HG02870 (cell line): ENCODE measurements at regions not wholly inside any gene's neighbourhood (a gene's known extent, or its start where the extent isn't known, plus 50 kb on each side); places are given as distances from the start of the nearest gene placed in this dataset.
"Not testable (repeated sequence)": the region's sequence is repeated elsewhere in the genome, so short reads cannot be mapped to it uniquely, and the experiment has no call there.

ENCODE experiments used
- ATAC-seq: cut with Tn5 transposase; IDR thresholded peaks from one replicate; pipeline ENCODE4 v1.9.1; 2021; ENCODE audit warnings: mild to moderate bottlenecking, moderate library complexity; ENCODE audit not compliant: unreplicated experiment

DNA sequence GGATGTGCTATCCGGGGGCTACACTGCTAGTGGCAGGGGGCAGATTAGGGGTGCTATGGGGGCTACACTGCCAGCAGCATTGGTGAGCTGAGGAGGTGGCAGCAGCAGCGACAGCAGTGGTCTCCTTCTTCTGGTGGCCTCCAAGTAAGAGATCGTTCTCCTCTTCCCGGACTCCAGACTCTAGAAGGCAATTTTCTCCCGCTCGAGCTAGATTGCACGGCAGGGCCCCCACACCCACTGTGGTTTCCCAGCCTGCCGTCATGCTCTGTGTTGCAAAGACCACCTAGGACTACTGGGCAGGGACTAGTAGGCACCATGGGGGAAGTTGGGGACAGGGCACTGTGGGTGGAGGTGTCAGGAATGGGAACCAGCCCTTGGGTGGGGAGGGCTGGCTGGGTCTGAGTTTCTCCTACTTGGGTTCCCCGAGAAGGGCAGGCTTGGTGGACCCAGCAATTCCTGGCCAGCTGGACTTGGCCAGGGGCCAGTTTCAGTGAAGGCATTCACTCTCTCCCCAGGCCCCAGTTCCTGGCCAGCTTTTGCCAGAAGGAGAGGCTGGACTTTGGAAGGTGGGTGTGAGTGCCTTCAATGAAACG lies 203.4 kb upstream of the WSB1 start:
- ATAC-seq, result not testable (repeated sequence)

DNA sequence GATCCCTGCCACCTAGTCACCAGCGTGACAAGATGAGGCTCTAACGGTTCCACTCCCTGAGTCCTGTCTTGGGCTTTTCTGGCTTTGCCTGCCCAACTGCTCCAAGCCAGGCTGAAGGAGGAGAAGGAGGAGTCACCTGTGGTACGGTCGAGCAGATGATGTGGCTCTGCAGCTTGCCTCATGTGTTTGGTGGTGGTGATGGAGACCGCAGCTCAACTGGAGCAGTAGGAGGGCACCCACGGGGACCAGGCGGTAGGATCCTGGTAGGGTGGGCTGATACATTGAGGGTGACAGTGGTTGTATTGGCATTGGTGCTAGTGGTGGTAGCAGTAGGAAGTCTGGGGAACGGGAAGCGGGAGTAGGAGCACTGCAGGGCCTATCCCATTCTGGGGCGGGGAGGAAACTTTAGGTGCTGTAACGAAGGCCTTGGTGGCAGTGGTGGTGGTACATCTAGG lies 202.8 kb upstream of the WSB1 start:
- no peak for ATAC-seq

DNA sequence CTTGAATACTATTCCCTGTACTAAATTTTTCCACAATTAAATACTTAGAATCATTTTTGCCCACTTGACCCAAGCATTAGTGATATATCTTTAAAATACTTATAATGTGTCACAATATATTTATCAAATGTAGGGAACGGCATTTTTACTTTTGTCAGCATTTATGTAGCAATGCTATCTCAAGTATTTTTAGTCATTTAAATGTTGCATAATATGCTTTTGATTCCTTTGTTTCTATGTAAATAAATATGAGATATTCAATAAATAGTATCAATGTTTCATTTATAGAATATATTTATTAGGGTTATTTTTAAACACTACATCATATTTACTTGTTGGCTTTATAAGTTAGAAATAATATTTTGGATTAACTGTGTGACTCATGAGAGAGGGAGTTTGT lies 199.7 kb upstream of the WSB1 start:
- ATAC-seq, result not testable (repeated sequence)

DNA sequence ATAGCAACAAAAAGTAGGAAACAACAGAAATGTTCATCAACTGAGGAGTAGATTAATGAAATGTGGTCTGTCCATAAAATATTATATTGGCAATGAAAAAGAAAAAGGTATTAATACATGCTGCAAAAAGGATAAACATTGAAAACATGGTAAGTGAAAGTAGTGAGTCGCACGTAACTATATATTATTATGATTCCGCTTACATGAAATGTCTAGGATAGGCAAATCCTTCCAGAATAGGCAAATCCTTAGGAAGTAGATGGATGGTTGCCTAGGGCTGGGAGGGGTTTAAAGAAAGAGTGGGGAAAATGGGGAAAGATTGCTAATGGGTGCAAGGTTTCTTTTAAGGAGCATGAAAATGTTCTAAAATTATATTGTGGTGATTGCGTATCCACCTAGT lies 198.1 kb upstream of the WSB1 start:
- ATAC-seq, result not testable (repeated sequence)

DNA sequence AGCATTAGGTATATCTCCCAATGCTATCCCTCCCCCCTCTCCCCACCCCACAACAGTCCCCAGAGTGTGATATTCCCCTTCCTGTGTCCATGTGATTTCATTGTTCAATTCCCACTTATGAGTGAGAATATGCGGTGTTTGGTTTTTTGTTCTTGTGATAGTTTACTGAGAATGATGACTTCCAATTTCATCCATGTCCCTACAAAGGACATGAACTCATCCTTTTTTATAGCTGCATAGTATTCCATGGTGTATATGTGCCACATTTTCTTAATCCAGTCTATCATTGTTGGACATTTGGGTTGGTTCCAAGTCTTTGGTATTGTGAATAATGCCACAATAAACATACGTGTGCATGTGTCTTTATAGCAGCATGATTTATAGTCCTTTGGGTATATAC lies 194.6 kb upstream of the WSB1 start:
- not testable (repeated sequence) for ATAC-seq

DNA sequence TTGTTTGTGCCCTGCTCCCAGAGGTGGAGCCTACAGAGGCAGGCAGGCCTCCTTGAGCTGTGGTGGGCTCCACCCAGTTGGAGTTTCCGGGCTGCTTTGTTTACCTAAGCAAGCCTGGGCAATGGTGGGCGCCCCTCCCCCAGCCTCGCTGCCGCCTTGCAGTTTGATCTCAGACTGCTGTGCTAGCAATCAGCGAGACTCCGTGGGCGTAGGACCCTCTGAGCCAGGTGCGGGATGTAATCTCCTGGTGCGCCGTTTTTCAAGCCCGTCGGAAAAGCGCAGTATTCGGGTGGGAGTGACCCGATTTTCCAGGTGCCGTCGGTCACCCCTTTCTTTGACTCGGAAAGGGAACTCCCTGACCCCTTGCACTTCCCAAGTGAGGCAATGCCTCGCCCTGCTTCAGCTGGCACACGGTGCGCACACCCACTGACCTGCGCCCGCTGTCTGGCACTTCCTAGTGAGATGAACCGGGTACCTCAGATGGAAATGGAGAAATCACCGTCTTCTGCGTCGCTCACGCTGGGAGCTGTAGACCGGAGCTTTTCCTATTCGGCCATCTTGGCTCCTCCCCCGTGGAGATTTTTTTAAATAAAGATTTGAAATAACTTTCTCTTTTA lies 189.2 kb upstream of the WSB1 start:
- ATAC-seq, result not testable (repeated sequence)

DNA sequence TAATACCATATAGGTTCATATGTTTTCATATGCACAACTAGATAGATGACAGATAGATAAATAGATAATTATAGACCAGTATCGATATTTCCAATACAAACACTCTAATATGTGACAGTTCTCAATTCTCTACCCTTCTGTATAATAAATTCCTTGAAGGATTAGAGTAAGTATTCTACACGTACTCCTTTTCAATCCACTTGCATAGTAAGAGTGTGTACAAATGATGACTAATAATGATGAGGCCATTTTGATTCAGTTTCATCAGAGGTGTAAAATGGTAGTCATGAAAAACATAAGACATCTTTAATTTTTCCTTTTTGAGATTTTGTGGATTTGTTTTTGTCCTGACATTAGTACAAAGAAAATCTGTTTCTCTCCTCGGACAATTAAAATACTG lies 188.3 kb upstream of the WSB1 start:
- ATAC-seq, result no peak

DNA sequence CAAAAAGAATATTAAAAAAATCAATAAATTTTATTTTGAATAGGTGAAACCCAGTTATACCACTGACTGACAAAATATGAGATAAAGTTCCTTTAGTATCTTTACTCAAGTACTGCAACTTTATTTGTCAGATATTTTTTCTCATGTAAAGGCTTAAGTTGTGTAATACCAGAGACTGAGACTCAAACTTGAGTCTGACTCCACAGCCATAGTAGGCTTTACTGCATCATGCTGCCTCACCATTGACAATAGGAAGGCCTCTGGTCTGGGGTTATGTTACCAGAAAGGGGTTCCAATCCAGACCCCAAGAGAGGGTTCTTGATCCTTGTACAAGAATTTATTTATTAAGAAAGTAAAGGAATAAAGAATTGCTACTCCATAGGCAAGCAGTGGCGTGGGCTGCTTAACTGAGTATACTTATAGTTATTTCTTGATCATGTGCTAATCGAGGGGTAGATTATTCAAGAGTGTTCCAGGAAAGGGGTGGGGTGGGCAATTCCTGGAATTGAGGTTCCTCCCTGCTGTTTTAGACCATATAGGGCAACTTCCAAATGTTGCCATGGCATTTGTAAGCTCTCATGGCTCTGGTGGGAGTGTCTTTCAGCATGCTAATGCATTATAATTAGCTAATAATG lies 187.4 kb upstream of the WSB1 start:
- no peak for ATAC-seq

DNA sequence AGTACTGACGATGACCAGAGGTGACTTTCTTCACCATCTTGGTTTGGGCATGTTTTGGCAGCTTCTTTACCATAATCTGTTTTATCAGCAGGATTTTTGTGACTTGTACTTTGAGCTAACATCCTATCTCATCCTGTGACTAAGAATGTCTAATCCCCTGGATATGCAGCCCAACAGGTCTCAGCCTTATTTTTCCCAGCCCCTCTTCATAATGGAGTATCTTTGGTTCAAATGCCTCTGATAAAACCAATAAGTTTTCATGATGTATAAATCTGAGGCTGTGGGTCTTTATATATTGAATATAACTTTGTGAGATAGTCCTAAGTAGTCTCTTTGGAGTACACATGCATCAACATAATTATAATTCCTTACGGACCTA lies 186.9 kb upstream of the WSB1 start:
- no peak for ATAC-seq

DNA sequence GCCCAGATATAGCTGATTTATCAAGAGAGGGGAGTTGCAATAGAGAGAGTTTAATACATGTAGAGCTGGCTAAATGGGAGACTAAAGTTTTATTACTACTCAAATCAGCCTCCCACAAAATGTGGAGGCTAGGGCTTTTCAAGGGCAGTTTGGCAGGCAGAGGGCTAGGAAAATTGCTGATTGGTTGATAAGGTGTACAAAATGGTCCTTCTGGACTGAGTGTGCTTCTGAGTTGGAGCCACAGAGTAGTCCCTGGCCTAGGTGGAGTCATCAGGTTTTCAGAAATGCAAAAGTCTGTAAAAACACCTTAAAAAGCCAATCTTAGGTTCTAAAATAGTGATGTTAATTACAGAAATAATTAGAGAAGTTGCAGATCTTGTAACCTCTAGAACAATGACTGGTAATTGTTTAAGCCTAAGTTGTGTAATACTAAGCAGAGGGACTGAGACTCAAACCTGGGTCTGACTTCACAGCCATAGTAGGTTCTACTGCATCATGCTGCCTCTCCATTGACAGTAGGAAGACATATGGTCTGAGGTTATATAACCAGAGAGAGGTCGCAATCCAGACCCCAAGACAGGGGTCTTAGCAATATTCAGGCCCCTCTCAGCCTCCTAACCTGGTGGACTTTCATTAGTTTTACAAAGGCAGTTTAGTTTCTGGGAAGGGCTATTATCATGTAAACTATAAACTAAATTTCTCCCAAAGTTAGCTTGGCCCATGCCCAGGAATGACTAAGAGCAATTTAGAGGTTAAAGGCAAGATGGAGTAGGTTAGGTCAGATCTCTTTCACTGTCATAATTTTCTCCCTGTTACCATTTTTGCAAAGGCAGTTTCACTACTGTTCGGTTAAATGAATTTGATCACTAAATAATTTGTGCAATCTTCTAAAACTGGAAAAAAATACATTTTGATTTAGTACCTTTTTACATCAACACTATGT lies 186.3 kb upstream of the WSB1 start:
- ATAC-seq, result not testable (repeated sequence)

DNA sequence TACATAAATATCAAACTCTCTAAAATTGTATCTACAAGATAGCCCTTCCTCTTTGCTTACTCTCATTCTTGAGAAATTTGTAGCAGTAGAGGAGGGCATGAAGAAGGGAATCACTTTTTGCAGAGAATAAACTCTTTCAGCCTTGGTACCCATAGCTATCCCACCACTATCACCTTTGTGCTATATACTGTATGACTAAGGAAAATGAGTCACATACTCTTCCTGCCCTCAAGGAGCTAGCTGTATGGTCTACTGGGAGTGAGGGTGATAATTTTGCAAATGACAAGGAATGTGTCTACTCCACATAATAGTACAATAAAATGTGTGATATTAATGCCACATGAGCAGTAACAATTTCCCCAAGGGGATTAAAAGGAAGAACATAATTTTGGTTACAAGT lies 184.6 kb upstream of the WSB1 start:
- no peak for ATAC-seq

DNA sequence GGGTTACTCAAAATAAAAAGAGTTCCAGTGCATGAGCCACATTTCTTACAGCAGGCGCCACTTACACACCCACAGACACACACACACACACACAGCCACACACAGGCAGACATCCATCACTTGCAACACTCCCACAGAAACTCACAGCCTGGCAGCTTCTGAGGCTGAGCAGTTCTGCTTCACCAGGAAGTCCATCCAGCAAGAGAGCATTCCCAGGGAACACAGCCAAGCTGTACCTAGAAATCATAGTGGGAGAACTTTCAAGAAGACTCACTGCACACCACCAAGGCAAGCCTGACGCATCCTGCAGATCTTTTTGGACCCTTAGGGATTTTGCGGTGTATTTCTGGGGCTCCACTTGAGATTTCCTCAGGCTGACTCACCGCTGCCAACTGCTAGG lies 140.9 kb upstream of the WSB1 start:
- no peak for ATAC-seq

DNA sequence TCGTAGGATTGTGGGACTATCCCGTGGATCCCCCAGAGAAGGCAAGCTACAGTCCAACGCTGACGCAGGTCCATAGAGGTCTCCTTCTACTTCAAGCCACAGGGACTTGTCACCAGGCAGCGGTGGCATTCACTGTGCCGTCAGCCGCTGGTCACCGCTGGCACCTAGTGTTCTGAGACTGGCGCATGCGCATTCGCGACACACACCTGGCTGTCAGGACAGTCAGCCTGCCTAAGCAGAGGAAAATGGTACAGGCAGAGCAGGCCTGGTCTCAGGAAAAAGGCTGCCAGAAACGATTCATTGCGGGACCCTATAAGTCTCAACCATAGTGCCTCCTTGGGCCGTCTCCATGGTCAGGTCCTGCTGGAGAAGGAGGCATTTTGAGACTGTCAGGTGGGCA lies 138.0 kb upstream of the WSB1 start:
- ATAC-seq, result no peak

DNA sequence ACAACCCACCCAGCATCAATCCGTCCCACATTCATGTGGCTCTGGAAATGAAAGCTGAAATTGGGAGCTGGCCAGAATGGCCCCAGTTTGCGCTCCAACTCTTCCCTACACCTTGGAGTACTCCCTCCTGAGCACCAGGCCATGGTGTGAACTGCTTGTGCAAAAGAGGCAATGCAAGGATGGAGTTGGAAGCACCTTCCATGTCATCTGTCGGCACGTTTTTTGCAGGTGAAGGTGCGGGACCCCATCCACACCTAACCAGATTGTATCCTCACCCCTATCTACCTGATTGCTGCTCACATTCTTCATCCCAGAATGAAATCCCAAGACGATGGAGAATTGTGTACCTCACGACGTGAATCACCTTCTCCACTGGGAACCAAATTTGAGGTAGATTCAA lies 136.6 kb upstream of the WSB1 start:
- ATAC-seq, result no peak

DNA sequence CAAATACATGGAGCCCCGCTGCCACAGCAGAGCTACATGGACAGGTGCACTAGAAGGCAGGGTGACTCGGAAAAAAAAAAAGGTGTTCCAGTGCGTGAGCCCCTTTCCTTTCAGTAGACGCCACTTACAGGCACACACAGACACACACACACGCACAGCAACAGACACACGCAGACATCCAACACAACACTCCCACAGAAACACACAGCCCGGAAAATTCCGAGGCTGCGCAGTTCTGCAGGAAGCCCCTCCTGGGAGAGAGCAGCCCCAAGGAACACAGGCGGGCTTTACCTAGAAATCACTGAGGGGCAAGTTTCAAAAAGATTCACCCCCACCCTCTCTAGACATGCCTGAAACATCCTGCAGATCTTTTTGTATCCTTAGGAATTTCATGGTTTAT lies 136.0 kb upstream of the WSB1 start:
- no peak for ATAC-seq

DNA sequence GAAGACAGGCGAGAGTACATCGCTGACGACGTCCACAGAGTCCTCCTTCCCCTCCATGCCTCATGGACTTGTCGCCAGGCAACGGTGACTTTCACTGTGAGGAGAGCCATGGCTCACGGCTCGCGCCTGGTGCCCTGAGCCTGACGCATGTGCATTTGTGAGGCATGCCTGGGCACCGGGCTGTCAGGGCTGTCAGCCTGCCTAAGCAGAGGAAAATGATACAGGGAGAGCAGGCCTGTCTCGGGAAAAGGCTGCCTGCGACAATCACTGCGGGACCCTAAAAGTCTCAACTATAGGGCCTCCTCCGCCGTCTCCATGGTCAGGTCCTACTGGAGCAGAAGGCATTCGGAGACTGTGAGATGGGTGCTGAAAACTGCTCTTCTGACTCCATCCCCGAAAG lies 135.5 kb upstream of the WSB1 start:
- no peak for ATAC-seq

DNA sequence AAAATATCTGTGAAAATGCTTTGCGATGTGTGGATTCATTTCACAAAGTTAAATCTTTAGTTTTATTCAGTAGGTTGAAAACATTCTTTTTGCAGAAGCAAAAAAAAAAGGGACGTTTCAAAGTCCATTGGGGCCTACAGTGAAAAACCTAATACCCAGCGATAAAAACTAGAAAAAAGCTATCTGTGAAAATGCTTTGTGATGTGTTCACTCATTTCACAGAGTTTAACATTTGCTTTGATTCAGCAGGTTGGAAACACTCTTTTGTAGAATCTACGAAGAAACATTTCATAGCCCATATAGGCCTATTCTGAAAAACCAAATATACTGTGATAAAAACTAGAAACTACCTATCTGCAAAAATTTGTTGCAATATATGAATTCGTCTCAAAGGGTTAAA lies 113.6 kb upstream of the WSB1 start:
- no peak for ATAC-seq

DNA sequence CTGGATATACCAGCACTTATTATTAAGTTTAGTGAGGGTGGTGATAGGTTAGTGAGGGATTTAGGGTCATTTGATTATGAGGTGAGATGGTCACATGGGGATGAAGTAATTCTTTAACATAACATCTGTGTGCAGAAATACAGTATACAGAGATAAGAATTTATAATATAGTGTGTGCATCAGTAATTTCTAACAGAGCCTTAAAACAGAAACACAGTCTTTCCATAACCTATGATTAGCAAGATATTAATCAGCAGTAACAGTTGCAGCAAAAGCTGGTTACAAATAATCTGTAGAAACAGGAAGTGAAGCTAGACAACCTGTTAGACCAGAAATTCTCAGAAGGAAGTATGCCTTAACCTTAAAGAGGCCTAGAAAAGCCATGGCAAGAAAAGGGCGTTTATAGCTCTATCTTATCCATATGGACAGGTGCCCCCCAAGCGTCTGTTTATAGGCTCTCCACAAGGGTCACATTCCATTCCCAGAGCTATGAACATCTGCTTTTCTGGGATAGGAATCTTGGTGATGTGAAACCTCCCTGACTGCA lies 112.5 kb upstream of the WSB1 start:
- not testable (repeated sequence) for ATAC-seq

DNA sequence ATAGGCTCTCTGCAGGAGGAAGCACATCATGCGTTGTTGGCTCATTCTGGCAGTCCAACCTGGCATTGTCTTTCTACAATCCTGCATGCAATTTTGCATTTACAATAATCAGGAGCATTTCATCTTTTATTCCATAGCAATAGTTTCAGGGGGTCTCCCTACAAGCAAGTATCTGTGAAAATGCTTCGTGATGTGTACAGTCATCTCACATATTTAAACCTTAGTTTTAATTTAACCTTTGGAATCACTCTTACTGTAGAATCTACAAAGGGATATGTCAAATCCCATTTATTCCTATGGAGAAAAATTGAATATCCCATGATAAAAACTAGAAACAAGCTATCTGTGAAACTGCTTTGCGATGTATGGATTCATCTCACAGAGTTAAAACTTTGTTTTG lies 112.0 kb upstream of the WSB1 start:
- ATAC-seq, result no peak

DNA sequence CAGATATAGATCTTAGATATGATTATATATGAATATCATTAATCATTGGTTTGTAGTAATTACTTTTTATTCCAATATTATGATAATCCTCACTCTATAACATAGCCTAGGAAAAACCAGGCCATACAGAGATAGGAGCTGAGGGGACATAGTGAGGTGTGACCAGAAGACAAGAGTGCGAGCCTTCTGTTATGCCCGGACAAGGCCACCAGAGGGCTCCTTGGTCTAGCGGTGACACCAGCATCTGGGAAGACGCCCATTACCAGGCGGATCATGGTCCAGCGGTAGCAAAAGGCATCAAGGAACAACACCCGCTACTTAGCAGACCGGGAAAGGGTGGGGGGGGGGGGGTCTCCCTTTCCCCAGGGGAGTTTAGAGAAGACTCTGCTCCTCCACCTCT lies 96.4 kb upstream of the WSB1 start:
- not testable (repeated sequence) for ATAC-seq

DNA sequence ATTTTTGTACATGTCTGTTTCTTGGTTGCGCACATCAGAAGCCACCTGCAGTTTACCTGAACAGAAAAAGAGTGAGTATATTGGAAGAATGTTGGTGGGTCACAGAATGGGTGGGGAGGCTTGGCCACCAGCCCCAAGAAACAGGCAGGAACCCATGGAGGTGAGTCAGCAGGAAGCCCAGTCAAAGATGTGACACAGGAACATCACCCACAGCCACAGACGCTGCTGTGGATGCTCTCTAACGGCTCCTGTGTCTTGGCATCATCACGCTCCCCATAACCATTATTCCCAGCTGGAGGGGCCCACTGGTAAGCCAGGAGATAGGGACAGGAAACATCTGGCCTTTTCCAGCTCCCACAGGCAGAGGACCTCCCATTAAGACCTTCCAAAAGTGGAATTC lies 94.0 kb upstream of the WSB1 start:
- ATAC-seq, result no peak
